PC-3 (cell line): ENCODE measurements at regions not wholly inside any gene's neighbourhood (a gene's known extent, or its start where the extent isn't known, plus 50 kb on each side); places are given as distances from the start of the nearest gene placed in this dataset.

ENCODE experiments used
- ATAC-seq: fragments of 200-7000 bp; cut with Tn5 transposase; 2 replicates; pipeline ENCODE4 v1.9.1; 2020; ENCODE audit warnings: mild to moderate bottlenecking, moderate library complexity
- BruUV-seq: library from RNA; stranded (reverse); fragments of 400-500 nt; replicated peaks from 2 replicates; lab custom pipeline; 2021; lab: Mats Ljungman, UMichigan
- CTCF ChIA-PET: fragments of 300-600 bp; sonication (Branson Sonifier 250); formaldehyde crosslinking; loops from one replicate; lab custom pipeline; 2022; ENCODE audit warnings: antibody characterized with exemption; lab: Charles Lee
- POLR2A ChIA-PET: fragments of 300-600 bp; sonication (Branson Sonifier 250); formaldehyde crosslinking; loops from one replicate; lab custom pipeline; 2022; ENCODE audit warnings: antibody characterized with exemption; ENCODE audit not compliant: unreplicated experiment; lab: Charles Lee
- DNase-seq: peaks from one replicate; pipeline ENCODE4 v3.0.0-alpha.2; 2015
- H2AFZ ChIP-seq: fragments of 300-600 bp; sonication (generic); 2 replicates; pipeline ENCODE4 v1.6.0; 2016; ENCODE audit warnings: antibody characterized with exemption, low read length
- H3F3A ChIP-seq: fragments of 300-600 bp; sonication (generic); one replicate; pipeline ENCODE4 v1.6.0; 2017; ENCODE audit warnings: antibody characterized with exemption, low read length, control low read depth, mild to moderate bottlenecking; ENCODE audit not compliant: unreplicated experiment
- H3K27ac ChIP-seq: fragments of 300-600 bp; sonication (generic); 2 replicates; pipeline ENCODE4 v1.5.1; 2016; ENCODE audit warnings: mild to moderate bottlenecking, low read length
- H3K27me3 ChIP-seq: fragments of 300-600 bp; sonication (generic); 2 replicates; pipeline ENCODE4 v1.6.1; 2016; ENCODE audit warnings: low read length, mixed read lengths
- H3K36me3 ChIP-seq: fragments of 300-600 bp; sonication (generic); 2 replicates; pipeline ENCODE4 v1.6.1; 2016; ENCODE audit warnings: low read depth, mixed run types, low read length, mixed read lengths
- H3K4me1 ChIP-seq: fragments of 300-600 bp; sonication (generic); 2 replicates; pipeline ENCODE4 v1.5.1; 2016; ENCODE audit warnings: low read length; ENCODE audit not compliant: insufficient read depth
- H3K4me2 ChIP-seq: fragments of 300-600 bp; sonication (generic); 2 replicates; pipeline ENCODE4 v1.6.0; 2016; ENCODE audit warnings: low read length
- H3K4me3 ChIP-seq: fragments of 300-600 bp; sonication (generic); 2 replicates; pipeline ENCODE4 v1.5.1; 2016; ENCODE audit warnings: mild to moderate bottlenecking, low read length, mixed read lengths
- H3K79me2 ChIP-seq: fragments of 300-600 bp; sonication (generic); 2 replicates; pipeline ENCODE4 v1.6.1; 2017; ENCODE audit warnings: low read length, mixed read lengths
- H3K9ac ChIP-seq: fragments of 300-600 bp; sonication (generic); 2 replicates; pipeline ENCODE4 v1.6.0; 2016; ENCODE audit warnings: mild to moderate bottlenecking, low read length
- H3K9me2 ChIP-seq: fragments of 300-600 bp; sonication (generic); replicated peaks from 2 replicates; pipeline ENCODE4 v1.6.1; 2016; ENCODE audit warnings: mixed run types, low read length, mixed read lengths
- H3K9me3 ChIP-seq: fragments of 300-600 bp; sonication (generic); 2 replicates; pipeline ENCODE4 v1.6.1; 2016; ENCODE audit warnings: low read length, mixed read lengths
- H4K20me1 ChIP-seq: fragments of 300-600 bp; sonication (generic); 2 replicates; pipeline ENCODE4 v1.6.1; 2016; ENCODE audit warnings: low read length, mixed read lengths
- EZH2 ChIP-seq: fragments of 300-600 bp; sonication (generic); IDR thresholded peaks from one replicate; pipeline ENCODE4 v1.6.1; 2017; ENCODE audit warnings: antibody characterized with exemption, mild to moderate bottlenecking, low read length; ENCODE audit not compliant: unreplicated experiment
- EZH2phosphoT487 ChIP-seq: fragments of 300-600 bp; sonication (generic); IDR thresholded peaks from 2 replicates; pipeline ENCODE4 v1.6.1; 2018; ENCODE audit warnings: mild to moderate bottlenecking, antibody characterized with exemption, low read length, borderline replicate concordance
- intact Hi-C: fragments of 100-400 bp; cut with micrococcal nuclease; formaldehyde crosslinking; loops from 2 replicates; pipeline ENCODE4 v1.9.0; 2023
- TF ChIP-seq, protein P1 (sequence below): fragments of 300-600 bp; sonication (generic); conservative IDR thresholded peaks from 2 replicates; pipeline ENCODE4 v1.5.1; 2017; ENCODE audit warnings: antibody characterized with exemption, low read depth, mild to moderate bottlenecking, low read length

DNA sequence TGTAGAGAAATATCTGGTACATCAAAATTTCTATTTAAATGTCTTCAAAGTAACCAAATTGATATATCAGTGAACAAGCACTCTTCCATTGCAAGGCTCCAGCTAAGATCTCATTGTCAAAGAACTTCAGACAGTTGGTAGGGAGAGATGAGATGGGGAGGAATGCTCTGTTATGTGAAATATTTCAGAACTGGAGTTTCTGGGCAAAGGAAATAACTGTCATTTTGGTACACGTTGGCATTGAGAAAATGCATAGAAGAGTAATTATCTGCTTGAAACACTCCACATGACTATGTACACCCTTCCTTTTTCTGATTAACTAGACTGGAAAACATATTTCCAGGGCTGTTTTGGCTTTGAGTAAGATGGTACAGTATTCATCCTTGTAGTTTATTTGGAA, 297.5 kb upstream of the RASGRP1 start:
- Histone ChIP-seq H3K79me2 (no peaks in the 10 kb centered on the region), H3K36me3 (no peaks in the 10 kb centered on the region), H3K9me2 (no peaks in the 10 kb centered on the region), H4K20me1 (no peaks in the 10 kb centered on the region), H3K9me3 (no peaks in the 10 kb centered on the region), H2AFZ (no peak overlapping the region), H3K9ac (no peak overlapping the region), H3F3A (no peaks in the 10 kb centered on the region), H3K4me2 (no peak overlapping the region), H3K4me3 (no peak overlapping the region), H3K27ac (no peak overlapping the region), H3K27me3 (no peaks in the 10 kb centered on the region), H3K4me1 (no peaks in the 10 kb centered on the region)
- ChIA-PET POLR2A (no interaction called here), CTCF (no interaction called here)
- DNase-seq (no peak), ATAC-seq (no peak)
- intact Hi-C loops: no loop called here
- no TSS peak for BruUV-seq
- TF ChIP-seq EZH2phosphoT487 (no peak), EZH2 (no peak)
- TF ChIP-seq, protein P1, sequence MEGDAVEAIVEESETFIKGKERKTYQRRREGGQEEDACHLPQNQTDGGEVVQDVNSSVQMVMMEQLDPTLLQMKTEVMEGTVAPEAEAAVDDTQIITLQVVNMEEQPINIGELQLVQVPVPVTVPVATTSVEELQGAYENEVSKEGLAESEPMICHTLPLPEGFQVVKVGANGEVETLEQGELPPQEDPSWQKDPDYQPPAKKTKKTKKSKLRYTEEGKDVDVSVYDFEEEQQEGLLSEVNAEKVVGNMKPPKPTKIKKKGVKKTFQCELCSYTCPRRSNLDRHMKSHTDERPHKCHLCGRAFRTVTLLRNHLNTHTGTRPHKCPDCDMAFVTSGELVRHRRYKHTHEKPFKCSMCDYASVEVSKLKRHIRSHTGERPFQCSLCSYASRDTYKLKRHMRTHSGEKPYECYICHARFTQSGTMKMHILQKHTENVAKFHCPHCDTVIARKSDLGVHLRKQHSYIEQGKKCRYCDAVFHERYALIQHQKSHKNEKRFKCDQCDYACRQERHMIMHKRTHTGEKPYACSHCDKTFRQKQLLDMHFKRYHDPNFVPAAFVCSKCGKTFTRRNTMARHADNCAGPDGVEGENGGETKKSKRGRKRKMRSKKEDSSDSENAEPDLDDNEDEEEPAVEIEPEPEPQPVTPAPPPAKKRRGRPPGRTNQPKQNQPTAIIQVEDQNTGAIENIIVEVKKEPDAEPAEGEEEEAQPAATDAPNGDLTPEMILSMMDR: no peak

GRCh38 chr15:38863381-38863780, 298.8 kb upstream of the RASGRP1 start:
- no TSS peak for BruUV-seq
- Histone ChIP-seq H2AFZ (no peak overlapping the region), H3K4me3 (no peak overlapping the region), H3K4me2 (no peak overlapping the region), H3K79me2 (no peaks in the 10 kb centered on the region), H3F3A (no peaks in the 10 kb centered on the region), H3K36me3 (no peaks in the 10 kb centered on the region), H3K27me3 (no peaks in the 10 kb centered on the region), H3K27ac (no peak overlapping the region), H3K9me3 (no peaks in the 10 kb centered on the region), H4K20me1 (no peaks in the 10 kb centered on the region), H3K4me1 (peaks cover 8% of the 10 kb centered on the region), H3K9ac (no peak overlapping the region), H3K9me2 (no peaks in the 10 kb centered on the region)
- ATAC-seq: no peak
- POLR2A ChIA-PET: no interaction called here
- TF ChIP-seq, protein P1: no peak
- TF ChIP-seq EZH2 (no peak), EZH2phosphoT487 (no peak)
- CTCF ChIA-PET: no interaction called here
- intact Hi-C loops: no loop called here
- DNase-seq: no peak

- Histone ChIP-seq H3K9ac (no peak overlapping the region), H3F3A (no peaks in the 10 kb centered on the region), H2AFZ (no peak overlapping the region), H3K9me3 (no peaks in the 10 kb centered on the region), H3K9me2 (no peaks in the 10 kb centered on the region), H3K27ac (no peak overlapping the region), H3K4me2 (no peak overlapping the region), H3K27me3 (no peaks in the 10 kb centered on the region), H3K36me3 (no peaks in the 10 kb centered on the region), H4K20me1 (no peaks in the 10 kb centered on the region), H3K79me2 (no peaks in the 10 kb centered on the region), H3K4me3 (no peak overlapping the region), H3K4me1 (peaks cover 14% of the 10 kb centered on the region)
- DNase-seq (no peak), ATAC-seq (no peak)
- ChIA-PET CTCF (no interaction called here), POLR2A (no interaction called here)
- intact Hi-C loops: loop anchor here (2.0 kb wide), 1 partner anchor 47 kb away; no protein-coding TSS in a partner anchor
- no TSS peak for BruUV-seq
- TF ChIP-seq EZH2phosphoT487 (no peak), EZH2 (no peak)
- TF ChIP-seq, protein P1: peak; percentile 36; the same call in 1 of the 2 replicates
Observed at GRCh38 chr15:38864122-38864521, 299.5 kb upstream of the RASGRP1 start.
